H1 (cell line): ENCODE measurements at regions not wholly inside any gene's neighbourhood (a gene's known extent, or its start where the extent isn't known, plus 50 kb on each side); places are given as distances from the start of the nearest gene placed in this dataset.

ENCODE experiments used
- CTCF ChIA-PET: fragments of 300-600 bp; sonication (Branson Sonifier 250); formaldehyde crosslinking; loops from one replicate; lab custom pipeline; 2021; ENCODE audit not compliant: partially characterized antibody; lab: Charles Lee
- POLR2A ChIA-PET: fragments of 300-600 bp; sonication (Branson Sonifier 250); formaldehyde crosslinking; loops from one replicate; lab custom pipeline; 2021; ENCODE audit warnings: inconsistent platforms; ENCODE audit not compliant: partially characterized antibody; lab: Charles Lee
- DNase-seq, 2 experiments: peaks; one replicate each; pipeline versions ENCODE4 v3.0.0 to v3.0.0-alpha.2; 2010 to 2022; ENCODE audit warnings: low spot score in 2 of 2, low read depth in 1 of 2, mixed read lengths in 1 of 2
- FAIRE-seq: peaks from 2 replicates; lab custom pipeline; 2011; peaks lifted over from hg19 to GRCh38; lab: Jason Lieb, UNC
- H2AFZ ChIP-seq: 2 replicates; pipeline ENCODE4 v1.8.1; 2012; ENCODE audit warnings: low read length, inconsistent platforms
- H2AK5ac ChIP-seq: 2 replicates; pipeline ENCODE4 v1.6.1; 2013; ENCODE audit warnings: low read depth, low read length
- H2BK120ac ChIP-seq: replicated peaks from 2 replicates; pipeline ENCODE3; 2013; ENCODE audit warnings: low read depth, low read length, inconsistent platforms
- H2BK12ac ChIP-seq: 2 replicates; pipeline ENCODE4 v1.6.1; 2013; ENCODE audit warnings: low read depth, low read length
- H2BK15ac ChIP-seq: 2 replicates; pipeline ENCODE4 v1.6.1; 2013; ENCODE audit warnings: low read length
- H2BK20ac ChIP-seq: 2 replicates; pipeline ENCODE4 v1.6.1; 2013; ENCODE audit warnings: low read length
- H2BK5ac ChIP-seq: 2 replicates; pipeline ENCODE4 v1.6.1; 2013; ENCODE audit warnings: low read depth, low read length
- H3K14ac ChIP-seq: 2 replicates; pipeline ENCODE4 v1.6.1; 2013; ENCODE audit warnings: inconsistent platforms; ENCODE audit not compliant: insufficient read length
- H3K18ac ChIP-seq: 2 replicates; pipeline ENCODE4 v1.6.1; 2013; ENCODE audit warnings: low read length; ENCODE audit errors: extremely low read depth
- H3K23ac ChIP-seq: 2 replicates; pipeline ENCODE4 v1.6.1; 2013; ENCODE audit warnings: inconsistent platforms; ENCODE audit not compliant: insufficient read length
- H3K23me2 ChIP-seq: 2 replicates; pipeline ENCODE4 v1.6.1; 2013; ENCODE audit warnings: low read depth, low read length
- H3K27ac ChIP-seq: 2 replicates; pipeline ENCODE4 v1.6.1; 2011; ENCODE audit warnings: low read depth, low read length, inconsistent platforms
- H3K27me3 ChIP-seq, 4 experiments: replicated peaks in 1 of 4; 1 replicate in 1 of 4; 2 replicates in 3 of 4; pipeline versions ENCODE4 v1.6.1 to v1.8.1; 2011 to 2013; ENCODE audit warnings: low read length in 3 of 4, mild to moderate bottlenecking in 3 of 4, inconsistent platforms in 2 of 4, mixed read lengths in 2 of 4, moderate library complexity in 1 of 4; ENCODE audit not compliant: control insufficient read depth in 3 of 4, insufficient read depth in 3 of 4; ENCODE audit errors: extremely low read depth in 1 of 4
- H3K36me3 ChIP-seq, 4 experiments: 2 replicates each; pipeline versions ENCODE4 v1.6.1 to v1.8.1; 2011 to 2013; ENCODE audit warnings: mild to moderate bottlenecking in 4 of 4, low read length in 3 of 4, moderate library complexity in 2 of 4, control low read depth in 1 of 4, inconsistent platforms in 1 of 4; ENCODE audit not compliant: insufficient read depth in 4 of 4, control insufficient read depth in 2 of 4
- H3K4ac ChIP-seq: replicated peaks from 2 replicates; pipeline ENCODE3; 2013; ENCODE audit warnings: low read length, low read depth, mixed read lengths, inconsistent platforms; ENCODE audit not compliant: insufficient read length
- H3K4me1 ChIP-seq, 4 experiments: replicated peaks in 1 of 4; 1 replicate in 1 of 4; 2 replicates in 3 of 4; pipeline versions ENCODE4 v1.6.1 to v1.8.1; 2011 to 2013; ENCODE audit warnings: low read length in 3 of 4, inconsistent platforms in 2 of 4, mixed read lengths in 1 of 4; ENCODE audit not compliant: insufficient read depth in 4 of 4, control insufficient read depth in 3 of 4
- H3K4me2 ChIP-seq, 2 experiments: 2 replicates each; pipeline versions ENCODE4 v1.6.1 to v1.8.1; 2011 to 2013; ENCODE audit warnings: low read depth in 2 of 2, low read length in 2 of 2, control low read depth in 1 of 2, inconsistent platforms in 1 of 2, mild to moderate bottlenecking in 1 of 2; ENCODE audit not compliant: insufficient read depth in 1 of 2
- H3K4me3 ChIP-seq, 4 experiments: fragments of 200-600, 300-600 bp in 1 of 4; sonication (generic), shearing (Covaris generic), sonication (Bioruptor Twin) in 1 of 4; 2 replicates each; pipeline versions ENCODE4 v1.5.1 to v1.8.1; 2011 to 2016; ENCODE audit warnings: low read length in 4 of 4, low read depth in 3 of 4, control low read depth in 2 of 4, inconsistent platforms in 2 of 4, mild to moderate bottlenecking in 2 of 4, mixed read lengths in 1 of 4, moderate library complexity in 1 of 4; ENCODE audit not compliant: insufficient read depth in 2 of 4; ENCODE audit errors: extremely low read depth in 1 of 4
- H3K56ac ChIP-seq: replicated peaks from 2 replicates; pipeline ENCODE3; 2013; ENCODE audit warnings: low read depth, mild to moderate bottlenecking, mixed read lengths, low read length, inconsistent platforms; ENCODE audit not compliant: insufficient read length
- H3K79me1 ChIP-seq: 2 replicates; pipeline ENCODE4 v1.6.1; 2013; ENCODE audit warnings: low read depth, low read length, control low read depth
- H3K79me2 ChIP-seq, 2 experiments: 2 replicates each; pipeline versions ENCODE4 v1.6.1 to v1.8.1; 2012 to 2013; ENCODE audit warnings: low read length in 2 of 2, mild to moderate bottlenecking in 2 of 2, inconsistent platforms in 1 of 2; ENCODE audit not compliant: insufficient read depth in 2 of 2, control insufficient read depth in 1 of 2
- H3K9ac ChIP-seq, 4 experiments: replicated peaks in 1 of 4; 1 replicate in 1 of 4; 2 replicates in 3 of 4; pipeline versions ENCODE4 v1.6.1 to v1.8.1; 2011 to 2013; ENCODE audit warnings: low read depth in 3 of 4, low read length in 3 of 4, control low read depth in 2 of 4, mild to moderate bottlenecking in 2 of 4, moderate library complexity in 2 of 4, inconsistent platforms in 1 of 4; ENCODE audit errors: extremely low read depth in 1 of 4
- H3K9me3 ChIP-seq, 2 experiments: 2 replicates each; pipeline versions ENCODE4 v1.6.1 to v1.8.1; 2012 to 2013; ENCODE audit warnings: mild to moderate bottlenecking in 2 of 2, moderate library complexity in 2 of 2, control low read depth in 1 of 2, inconsistent platforms in 1 of 2, low read depth in 1 of 2, low read length in 1 of 2, mixed read lengths in 1 of 2; ENCODE audit not compliant: insufficient read depth in 2 of 2
- H4K20me1 ChIP-seq, 2 experiments: replicated peaks in 1 of 2; 2 replicates each; pipeline versions ENCODE3 to v1.8.1; 2011 to 2013; ENCODE audit warnings: inconsistent platforms in 2 of 2, low read length in 2 of 2, mild to moderate bottlenecking in 1 of 2; ENCODE audit not compliant: insufficient read depth in 2 of 2, control insufficient read depth in 1 of 2
- H4K5ac ChIP-seq: 2 replicates; pipeline ENCODE4 v1.6.1; 2013; ENCODE audit warnings: low read length, low read depth, mixed read lengths, inconsistent platforms; ENCODE audit not compliant: insufficient read length
- H4K8ac ChIP-seq: 2 replicates; pipeline ENCODE4 v1.8.0; 2013; ENCODE audit warnings: mild to moderate bottlenecking, moderate library complexity, low read length, inconsistent platforms; ENCODE audit not compliant: insufficient read depth; ENCODE audit errors: extremely low read depth
- H4K91ac ChIP-seq: replicated peaks from 2 replicates; pipeline ENCODE3; 2013; ENCODE audit warnings: low read length, mixed read lengths, inconsistent platforms; ENCODE audit not compliant: insufficient read length
- ATF2 ChIP-seq: IDR thresholded peaks from 2 replicates; pipeline ENCODE4 v1.6.1; 2012; ENCODE audit warnings: low read length, inconsistent platforms
- BACH1 ChIP-seq: IDR thresholded peaks from 2 replicates; pipeline ENCODE4 v1.6.1; 2012; ENCODE audit warnings: low read length, improper control_type of control experiment
- CEBPB ChIP-seq: IDR thresholded peaks from 2 replicates; pipeline ENCODE4 v1.6.1; 2012; ENCODE audit warnings: low read depth, low read length
- CHD1 ChIP-seq: IDR thresholded peaks from 2 replicates; pipeline ENCODE4 v1.6.1; 2012; ENCODE audit warnings: low read depth, low read length, improper control_type of control experiment
- EGR1 ChIP-seq: IDR thresholded peaks from 2 replicates; pipeline ENCODE4 v1.6.1; 2011; ENCODE audit warnings: low read depth, low read length, borderline replicate concordance
- MAFK ChIP-seq: IDR thresholded peaks from 2 replicates; pipeline ENCODE4 v1.6.1; 2012; ENCODE audit warnings: low read depth, mild to moderate bottlenecking, improper control_type of control experiment, low read length
- SUZ12 ChIP-seq: fragments of 200-600 bp; sonication (generic); IDR thresholded peaks from 2 replicates; pipeline ENCODE4 v1.6.1; 2012; ENCODE audit warnings: mild to moderate bottlenecking, inconsistent platforms, low read length, moderate library complexity, mixed read lengths
- WGBS, 2 experiments: shearing (Covaris generic) in 1 of 2; methylation state at CpG; one replicate each; pipeline versions ENCODE4 v1.1.6 to v1.1.7; 2013 to 2015; ENCODE audit warnings: low lambda C conversion rate in 2 of 2, mixed read lengths in 2 of 2, inconsistent platforms in 1 of 2, low coverage in 1 of 2, missing lambda C conversion rate in 1 of 2; ENCODE audit not compliant: insufficient replicate concordance in 2 of 2, insufficient coverage in 1 of 2, insufficient read length in 1 of 2; ENCODE audit errors: extremely low coverage in 1 of 2, missing lambda C conversion rate in 1 of 2; 5-methylcytosine and 5-hydroxymethylcytosine counted together
- TF ChIP-seq, protein P1 (sequence below): IDR thresholded peaks from 2 replicates; pipeline ENCODE4 v1.6.1; 2011; ENCODE audit warnings: low read depth, mild to moderate bottlenecking, low read length; ENCODE audit not compliant: insufficient read depth

- Histone ChIP-seq H3K9ac (no peak overlapping the region), H3K79me1 (no peaks in the 10 kb centered on the region), H4K5ac (no peak overlapping the region), H3K4ac (no peak overlapping the region), H2BK120ac (no peak overlapping the region), H3K4me2 (no peak overlapping the region), H2BK20ac (no peak overlapping the region), H2BK15ac (no peak overlapping the region), H2BK12ac (no peak overlapping the region), H3K14ac (no peak overlapping the region), H3K27me3 (no peaks in the 10 kb centered on the region), H4K20me1 (no peaks in the 10 kb centered on the region), H3K56ac (no peak overlapping the region), H3K36me3 (no peaks in the 10 kb centered on the region), H3K23ac (no peak overlapping the region), H2AK5ac (no peak overlapping the region), H3K4me1 (no peaks in the 10 kb centered on the region), H3K27ac (no peak overlapping the region), H2BK5ac (no peak overlapping the region), H3K79me2 (no peaks in the 10 kb centered on the region), H4K91ac (no peak overlapping the region), H3K23me2 (no peaks in the 10 kb centered on the region), H2AFZ (no peak overlapping the region), H3K18ac (no peak overlapping the region), H4K8ac (no peak overlapping the region), H3K4me3 (no peak overlapping the region), H3K9me3 (peaks cover 15 to 22% of the 10 kb centered on the region in 2 experiments; a peak in 2 of 4 replicates)
- CTCF ChIA-PET = interaction anchor here (0.7 to 0.8 kb wide), 2 partner anchors 21 to 39 kb away, joined by 3 to 4 read pairs; no protein-coding TSS in a partner anchor
- FAIRE-seq = no peak
- 94% methylated on average over 3 of the region's 3 CpGs; no CpG with 5 or more reads in 1 of the 2 experiments for WGBS, 2 experiments
- TF ChIP-seq BACH1 (no peak), MAFK (no peak), CEBPB (no peak), ATF2 (no peak), CHD1 (no peak), EGR1 (no peak), SUZ12 (no peak)
- TF ChIP-seq, protein P1, sequence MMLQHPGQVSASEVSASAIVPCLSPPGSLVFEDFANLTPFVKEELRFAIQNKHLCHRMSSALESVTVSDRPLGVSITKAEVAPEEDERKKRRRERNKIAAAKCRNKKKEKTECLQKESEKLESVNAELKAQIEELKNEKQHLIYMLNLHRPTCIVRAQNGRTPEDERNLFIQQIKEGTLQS = no peak
- DNase-seq = no peak
- POLR2A ChIA-PET = no interaction called here
Measured at GRCh38 chr10:128302808-128303207, 176.6 kb upstream of the MKI67 start.
